Hepatocyte (in vitro differentiated cells): ENCODE measurements at regions not wholly inside any gene's neighbourhood (a gene's known extent, or its start where the extent isn't known, plus 50 kb on each side); places are given as distances from the start of the nearest gene placed in this dataset.

Source experiments
- DNase-seq: peaks from one replicate; pipeline ENCODE4 v3.0.0-alpha.2; 2016; ENCODE audit warnings: low spot score
- H2AFZ ChIP-seq: fragments of 200-600 bp; sonication (generic); 2 replicates; pipeline ENCODE4 v1.6.0; 2016; ENCODE audit warnings: antibody characterized with exemption, mild to moderate bottlenecking
- H3K27ac ChIP-seq: fragments of 200-600 bp; sonication (generic); 2 replicates; pipeline ENCODE4 v1.5.1; 2016; ENCODE audit warnings: mild to moderate bottlenecking
- H3K27me3 ChIP-seq: fragments of 200-600 bp; sonication (generic); 2 replicates; pipeline ENCODE4 v1.6.1; 2016
- H3K36me3 ChIP-seq: fragments of 200-600 bp; sonication (generic); replicated peaks from 2 replicates; pipeline ENCODE4 v1.5.1; 2016; ENCODE audit warnings: low read depth; ENCODE audit not compliant: insufficient read depth
- H3K4me1 ChIP-seq: fragments of 200-600 bp; sonication (generic); 2 replicates; pipeline ENCODE4 v1.5.1; 2016; ENCODE audit warnings: mild to moderate bottlenecking, moderate library complexity; ENCODE audit not compliant: insufficient read depth
- H3K4me2 ChIP-seq: fragments of 200-600 bp; sonication (generic); 2 replicates; pipeline ENCODE4 v1.6.0; 2016
- H3K4me3 ChIP-seq: fragments of 200-600 bp; sonication (generic); 2 replicates; pipeline ENCODE4 v1.5.1; 2016; ENCODE audit warnings: mild to moderate bottlenecking
- H3K79me2 ChIP-seq: fragments of 200-600 bp; sonication (generic); 2 replicates; pipeline ENCODE4 v1.6.0; 2017; ENCODE audit warnings: mild to moderate bottlenecking
- H3K9me2 ChIP-seq: fragments of 200-600 bp; sonication (generic); replicated peaks from 2 replicates; pipeline ENCODE4 v1.6.0; 2017; ENCODE audit warnings: mild to moderate bottlenecking; ENCODE audit not compliant: insufficient read depth
- H3K9me3 ChIP-seq: fragments of 200-600 bp; sonication (generic); 2 replicates; pipeline ENCODE4 v1.5.1; 2016; ENCODE audit warnings: low read depth, mild to moderate bottlenecking
- H4K20me1 ChIP-seq: fragments of 200-600 bp; sonication (generic); 2 replicates; pipeline ENCODE4 v1.6.0; 2016; ENCODE audit warnings: mild to moderate bottlenecking; ENCODE audit not compliant: insufficient read depth, poor library complexity, severe bottlenecking
- CTCF ChIP-seq: fragments of 200-600 bp; sonication (generic); IDR thresholded peaks from 2 replicates; pipeline ENCODE4 v1.5.1; 2016; ENCODE audit warnings: antibody characterized with exemption, mild to moderate bottlenecking; ENCODE audit not compliant: poor library complexity
- EZH2 ChIP-seq: fragments of 200-600 bp; sonication (generic); IDR thresholded peaks from 2 replicates; pipeline ENCODE4 v1.6.1; 2016; ENCODE audit warnings: antibody characterized with exemption, mild to moderate bottlenecking, borderline replicate concordance
- EZH2phosphoT487 ChIP-seq: fragments of 200-600 bp; sonication (generic); IDR thresholded peaks from one replicate; pipeline ENCODE4 v1.6.1; 2018; ENCODE audit warnings: antibody characterized with exemption, mild to moderate bottlenecking, low read depth, moderate library complexity; ENCODE audit not compliant: unreplicated experiment, severe bottlenecking
- WGBS: methylation state at CpG from one replicate; pipeline ENCODE4 v1.1.6; 2016; ENCODE audit warnings: low lambda C conversion rate; ENCODE audit errors: missing lambda C conversion rate; 5-methylcytosine and 5-hydroxymethylcytosine counted together

GRCh38 chr20:23242104-23242503 lies 108.5 kb upstream of the NXT1 start:
- Histone ChIP-seq H4K20me1 (no peaks in the 10 kb centered on the region), H3K79me2 (no peaks in the 10 kb centered on the region), H3K9me2 (no peaks in the 10 kb centered on the region), H3K4me3 (no peak overlapping the region), H3K4me1 (no peaks in the 10 kb centered on the region), H3K27ac (no peak overlapping the region), H3K4me2 (no peak overlapping the region), H3K27me3 (no peaks in the 10 kb centered on the region), H3K36me3 (no peaks in the 10 kb centered on the region), H3K9me3 (no peaks in the 10 kb centered on the region), H2AFZ (no peak overlapping the region)
- TF ChIP-seq EZH2phosphoT487: no peak
- TF ChIP-seq EZH2: no peak
- TF ChIP-seq CTCF: no peak
- WGBS: 45% methylated on average over 2 of the region's 2 CpGs
- DNase-seq: no peak

- no peaks in the 10 kb centered on the region for H3K9me2 ChIP-seq
- no peaks in the 10 kb centered on the region for H3K4me1 ChIP-seq
- no peaks in the 10 kb centered on the region for H3K9me3 ChIP-seq
- no peak overlapping the region for H2AFZ ChIP-seq
- H3K4me3 ChIP-seq: no peak overlapping the region
- 92% methylated on average over 3 of the region's 3 CpGs for WGBS
- DNase-seq: no peak
- no peaks in the 10 kb centered on the region for H3K36me3 ChIP-seq
- no peak overlapping the region for H3K27ac ChIP-seq
- no peaks in the 10 kb centered on the region for H3K27me3 ChIP-seq
- TF ChIP-seq EZH2phosphoT487: no peak
- TF ChIP-seq EZH2: no peak
- no peak for TF ChIP-seq CTCF
- H3K79me2 ChIP-seq: no peaks in the 10 kb centered on the region
- H3K4me2 ChIP-seq: no peak overlapping the region
- no peaks in the 10 kb centered on the region for H4K20me1 ChIP-seq
Observed at GRCh38 chr20:23241416-23241815, 109.2 kb upstream of the NXT1 start.

GRCh38 chr20:23240519-23240918 lies 110.1 kb upstream of the NXT1 start:
- Histone ChIP-seq H3K9me2 (no peaks in the 10 kb centered on the region), H3K9me3 (no peaks in the 10 kb centered on the region), H3K4me1 (no peaks in the 10 kb centered on the region), H3K79me2 (no peaks in the 10 kb centered on the region), H3K27ac (no peak overlapping the region), H3K4me3 (no peak overlapping the region), H4K20me1 (no peaks in the 10 kb centered on the region), H3K4me2 (no peak overlapping the region), H2AFZ (no peak overlapping the region), H3K36me3 (no peaks in the 10 kb centered on the region), H3K27me3 (no peaks in the 10 kb centered on the region)
- WGBS: 93% methylated on average over 1 of the region's 1 CpG
- TF ChIP-seq CTCF (no peak), EZH2phosphoT487 (no peak), EZH2 (no peak)
- DNase-seq: no peak

- H3K4me3 ChIP-seq: no peak overlapping the region
- H3K4me2 ChIP-seq: no peak overlapping the region
- H3K27me3 ChIP-seq: no peaks in the 10 kb centered on the region
- peaks cover 7% of the 10 kb centered on the region for H3K4me1 ChIP-seq
- H3K36me3 ChIP-seq: no peaks in the 10 kb centered on the region
- no peaks in the 10 kb centered on the region for H3K9me3 ChIP-seq
- no peaks in the 10 kb centered on the region for H3K9me2 ChIP-seq
- TF ChIP-seq CTCF (no peak), EZH2phosphoT487 (no peak), EZH2 (no peak)
- no peaks in the 10 kb centered on the region for H4K20me1 ChIP-seq
- no peaks in the 10 kb centered on the region for H3K79me2 ChIP-seq
- no peak overlapping the region for H3K27ac ChIP-seq
- no peak overlapping the region for H2AFZ ChIP-seq
- DNase-seq: no peak
Observed at GRCh38 chr20:23237201-23237600, 113.4 kb upstream of the NXT1 start.
